ENCODE measurements at regions not wholly inside any gene's neighbourhood (a gene's known extent, or its start where the extent isn't known, plus 50 kb on each side); places are given as distances from the start of the nearest gene placed in this dataset.
"Not testable (repeated sequence)": the region's sequence is repeated elsewhere in the genome, so short reads cannot be mapped to it uniquely, and the experiment has no call there.

- TF ChIP-seq FOXA1 (IDR thresholded peaks at IDR 0.05) (no peak), SP1 (IDR thresholded peaks at IDR 0.05) (no peak), PKNOX1 (IDR thresholded peaks at IDR 0.05) (no peak), FOXK2 (IDR thresholded peaks at IDR 0.05) (no peak), LEF1 (IDR thresholded peaks at IDR 0.05; ENCODE audit: borderline replicate concordance) (no peak), BHLHE40 (IDR thresholded peaks at IDR 0.05; ENCODE audit: borderline replicate concordance) (no peak), HDGF (IDR thresholded peaks at IDR 0.05; ENCODE audit: borderline replicate concordance) (no peak), ARNT (IDR thresholded peaks at IDR 0.05) (no peak), TARDBP (IDR thresholded peaks at IDR 0.05) (no peak), ZNF384 (IDR thresholded peaks at IDR 0.05) (no peak), FOXM1 (IDR thresholded peaks at IDR 0.05; ENCODE audit: borderline replicate concordance) (no peak), NFRKB (IDR thresholded peaks at IDR 0.05) (no peak), L3MBTL2 (conservative IDR thresholded peaks at IDR 0.05) (no peak)
- ChIA-PET CTCF (interaction anchor here (0.5 kb wide), 1 partner anchor 1347 kb away, joined by 5 read pairs; no protein-coding TSS in a partner anchor), POLR2A (no interaction called here)
- DNase-seq (ENCODE audit: extremely low spot score): no peak
Observed at GRCh38 chr12:84411031-84411430, 501.6 kb downstream of the SLC6A15 start.

- DNase-seq (ENCODE audit: extremely low spot score): no peak
- TF ChIP-seq LEF1 (IDR thresholded peaks at IDR 0.05; ENCODE audit: borderline replicate concordance) (no peak), TARDBP (IDR thresholded peaks at IDR 0.05) (no peak), CTBP1 (IDR thresholded peaks at IDR 0.05; ENCODE audit: borderline replicate concordance) (no peak), FOXM1 (IDR thresholded peaks at IDR 0.05; ENCODE audit: borderline replicate concordance) (no peak), NFRKB (IDR thresholded peaks at IDR 0.05) (no peak), BHLHE40 (IDR thresholded peaks at IDR 0.05; ENCODE audit: borderline replicate concordance) (no peak), SP1 (IDR thresholded peaks at IDR 0.05) (no peak), PKNOX1 (IDR thresholded peaks at IDR 0.05) (no peak), FOXA1 (IDR thresholded peaks at IDR 0.05) (no peak), ARNT (IDR thresholded peaks at IDR 0.05) (no peak), HDGF (IDR thresholded peaks at IDR 0.05; ENCODE audit: borderline replicate concordance) (no peak), SUZ12 (IDR thresholded peaks at IDR 0.05) (no peak)
Observed at GRCh38 chr12:84408936-84409335, 503.7 kb downstream of the SLC6A15 start.

GRCh38 chr12:84406720-84407119 lies 505.9 kb downstream of the SLC6A15 start:
- DNase-seq (ENCODE audit: extremely low spot score); CTCF ChIA-PET; POLR2A ChIA-PET: not testable (repeated sequence)

More at GRCh38 chr12:84408936-84409335, 503.7 kb downstream of the SLC6A15 start:
- CTCF ChIA-PET: no interaction called here
- POLR2A ChIA-PET: no interaction called here

- DNase-seq (ENCODE audit: extremely low spot score): no peak
- CTCF ChIA-PET: no interaction called here
- POLR2A ChIA-PET: no interaction called here
- TF ChIP-seq FOXK2 (IDR thresholded peaks at IDR 0.05) (no peak), ZNF384 (IDR thresholded peaks at IDR 0.05) (no peak), ELF4 (IDR thresholded peaks at IDR 0.05) (no peak), PKNOX1 (IDR thresholded peaks at IDR 0.05) (no peak), FOXA1 (IDR thresholded peaks at IDR 0.05) (no peak)
Observed at GRCh38 chr12:84397846-84398245, 514.8 kb downstream of the SLC6A15 start.

GRCh38 chr12:84397263-84397662 lies 515.3 kb downstream of the SLC6A15 start:
- CTCF ChIA-PET: no interaction called here

GRCh38 chr12:84391176-84391575 lies 521.4 kb downstream of the SLC6A15 start:
- POLR2A ChIA-PET; DNase-seq (ENCODE audit: extremely low spot score); CTCF ChIA-PET: not testable (repeated sequence)

More at GRCh38 chr12:84397263-84397662, 515.3 kb downstream of the SLC6A15 start:
- TF ChIP-seq L3MBTL2 (conservative IDR thresholded peaks at IDR 0.05) (no peak), SP1 (IDR thresholded peaks at IDR 0.05) (no peak), HDGF (IDR thresholded peaks at IDR 0.05; ENCODE audit: borderline replicate concordance) (no peak), ARNT (IDR thresholded peaks at IDR 0.05) (no peak), PKNOX1 (IDR thresholded peaks at IDR 0.05) (no peak), SUZ12 (IDR thresholded peaks at IDR 0.05) (no peak), NFRKB (IDR thresholded peaks at IDR 0.05) (no peak), FOXM1 (IDR thresholded peaks at IDR 0.05; ENCODE audit: borderline replicate concordance) (no peak), FOXK2 (IDR thresholded peaks at IDR 0.05) (no peak), ZNF384 (IDR thresholded peaks at IDR 0.05) (no peak), CTBP1 (IDR thresholded peaks at IDR 0.05; ENCODE audit: borderline replicate concordance) (no peak), FOXA1 (IDR thresholded peaks at IDR 0.05) (no peak), BHLHE40 (IDR thresholded peaks at IDR 0.05; ENCODE audit: borderline replicate concordance) (no peak), ELF4 (IDR thresholded peaks at IDR 0.05) (no peak), LEF1 (IDR thresholded peaks at IDR 0.05; ENCODE audit: borderline replicate concordance) (no peak), TARDBP (IDR thresholded peaks at IDR 0.05) (no peak)
- no peak for DNase-seq (ENCODE audit: extremely low spot score)
- POLR2A ChIA-PET: no interaction called here

- TF ChIP-seq ELF4 (IDR thresholded peaks at IDR 0.05): no peak
- TF ChIP-seq L3MBTL2 (conservative IDR thresholded peaks at IDR 0.05): no peak
- no peak for TF ChIP-seq LEF1 (IDR thresholded peaks at IDR 0.05; ENCODE audit: borderline replicate concordance)
- no peak for TF ChIP-seq FOXK2 (IDR thresholded peaks at IDR 0.05)
- TF ChIP-seq PKNOX1 (IDR thresholded peaks at IDR 0.05): no peak
- no peak for TF ChIP-seq FOXM1 (IDR thresholded peaks at IDR 0.05; ENCODE audit: borderline replicate concordance)
- no peak for TF ChIP-seq ZNF384 (IDR thresholded peaks at IDR 0.05)
- TF ChIP-seq TARDBP (IDR thresholded peaks at IDR 0.05): no peak
- TF ChIP-seq SP1 (IDR thresholded peaks at IDR 0.05): no peak
- TF ChIP-seq BHLHE40 (IDR thresholded peaks at IDR 0.05; ENCODE audit: borderline replicate concordance): no peak
- TF ChIP-seq HDGF (IDR thresholded peaks at IDR 0.05; ENCODE audit: borderline replicate concordance): no peak
- no peak for TF ChIP-seq NFRKB (IDR thresholded peaks at IDR 0.05)
- no peak for TF ChIP-seq CTBP1 (IDR thresholded peaks at IDR 0.05; ENCODE audit: borderline replicate concordance)
- TF ChIP-seq SUZ12 (IDR thresholded peaks at IDR 0.05): no peak
- no peak for TF ChIP-seq ARNT (IDR thresholded peaks at IDR 0.05)
- no peak for TF ChIP-seq FOXA1 (IDR thresholded peaks at IDR 0.05)
- no peak for DNase-seq (ENCODE audit: extremely low spot score)
- ChIA-PET POLR2A (no interaction called here), CTCF (no interaction called here)
Observed at GRCh38 chr12:84384384-84384783, 528.2 kb downstream of the SLC6A15 start.

GRCh38 chr12:84382486-84382885 lies 530.1 kb downstream of the SLC6A15 start:
- CTCF ChIA-PET; DNase-seq (ENCODE audit: extremely low spot score); POLR2A ChIA-PET: not testable (repeated sequence)
